DLD1 (cell line): ENCODE measurements at regions not wholly inside any gene's neighbourhood (a gene's known extent, or its start where the extent isn't known, plus 50 kb on each side); places are given as distances from the start of the nearest gene placed in this dataset.

Experiments used
- in situ Hi-C: cut with HindIII; loops from 2 replicates; pipeline ENCODE4 v1.10.0; 2017; ENCODE audit warnings: low sequenced_read_pairs

GRCh38 chr7:79732535-79732934 lies 279.1 kb upstream of the MAGI2 start:
- in situ Hi-C loops = no loop called here

- in situ Hi-C loops = no loop called here
Observed at GRCh38 chr7:79730971-79731370, 277.5 kb upstream of the MAGI2 start.

DNA sequence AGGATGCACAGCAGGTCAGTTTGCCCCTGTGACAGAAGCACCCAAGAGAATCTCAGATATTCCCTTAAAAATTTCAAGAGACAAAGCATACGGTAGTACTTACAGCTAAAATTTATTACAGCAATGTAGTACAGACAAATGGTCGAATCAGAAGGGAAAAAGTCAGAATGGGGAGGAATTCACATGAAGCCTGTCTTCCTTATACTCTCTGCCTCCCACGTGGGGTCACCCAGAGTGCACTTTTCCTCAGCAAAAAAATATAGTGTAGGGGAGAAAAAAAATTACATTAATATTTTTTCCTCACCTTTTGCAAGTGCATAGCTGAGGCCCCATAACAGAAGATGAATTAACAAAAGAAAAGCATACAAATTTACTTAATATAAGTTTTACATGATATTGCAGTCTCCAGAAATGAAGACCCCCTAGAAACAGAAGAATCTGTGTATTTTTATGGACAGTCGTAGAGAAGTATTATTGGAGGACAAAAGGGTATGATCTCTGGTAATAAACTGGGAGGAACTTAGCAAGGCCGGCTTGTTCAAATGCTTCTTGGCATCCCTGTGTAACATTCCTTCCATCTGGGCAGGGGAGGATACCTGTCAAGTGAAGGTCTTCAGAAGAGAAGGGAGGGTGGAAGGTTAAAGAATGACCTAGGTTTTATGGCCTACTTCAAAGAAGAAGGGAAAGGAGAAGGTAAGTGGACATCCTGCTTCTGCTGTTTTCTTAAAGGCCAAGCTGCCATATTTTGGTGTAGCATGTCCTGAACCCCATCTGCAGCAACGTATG lies 270.6 kb upstream of the MAGI2 start:
- in situ Hi-C loops = no loop called here

DNA sequence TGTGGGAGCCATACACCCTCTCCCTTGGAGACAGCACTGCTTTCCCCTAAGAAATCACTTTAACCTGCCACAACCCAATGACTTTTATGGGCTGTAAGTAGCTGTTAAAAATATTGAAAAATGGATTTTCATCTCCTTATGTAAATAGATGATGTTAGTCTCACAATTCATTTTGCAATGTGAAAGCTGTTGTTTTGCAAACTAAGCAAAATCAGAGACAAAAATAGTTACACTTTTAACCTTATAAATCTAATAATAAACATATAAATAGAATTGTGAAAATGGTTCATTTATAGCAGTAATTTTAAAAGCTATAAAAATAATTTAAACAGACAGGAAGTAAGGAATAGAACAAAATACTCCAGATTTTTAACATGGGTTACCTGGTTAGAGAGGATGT lies 268.8 kb upstream of the MAGI2 start:
- in situ Hi-C loops = no loop called here

GRCh38 chr7:79719216-79719615 lies 265.7 kb upstream of the MAGI2 start:
- in situ Hi-C loops = no loop called here

- in situ Hi-C loops = no loop called here
Observed at GRCh38 chr7:79716329-79716728, 262.9 kb upstream of the MAGI2 start.

DNA sequence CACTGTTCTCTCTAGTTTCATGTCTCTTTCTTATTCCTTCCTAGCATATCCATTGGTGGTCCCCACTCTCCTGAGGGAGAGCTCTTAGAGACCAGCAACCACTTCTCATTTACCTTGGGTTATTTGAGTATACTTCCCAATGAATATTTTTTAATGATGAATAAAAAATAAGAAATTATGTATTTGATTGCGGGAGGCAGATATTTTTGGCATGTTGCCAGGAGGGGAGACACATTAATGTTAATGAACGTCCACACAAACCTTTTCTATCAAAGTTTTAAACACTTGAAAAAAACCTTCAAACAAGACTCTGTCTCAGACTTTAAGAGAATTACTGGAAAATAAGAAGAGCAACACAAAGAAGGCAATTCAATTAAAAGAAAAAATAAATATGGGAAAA lies 260.6 kb upstream of the MAGI2 start:
- in situ Hi-C loops = no loop called here

DNA sequence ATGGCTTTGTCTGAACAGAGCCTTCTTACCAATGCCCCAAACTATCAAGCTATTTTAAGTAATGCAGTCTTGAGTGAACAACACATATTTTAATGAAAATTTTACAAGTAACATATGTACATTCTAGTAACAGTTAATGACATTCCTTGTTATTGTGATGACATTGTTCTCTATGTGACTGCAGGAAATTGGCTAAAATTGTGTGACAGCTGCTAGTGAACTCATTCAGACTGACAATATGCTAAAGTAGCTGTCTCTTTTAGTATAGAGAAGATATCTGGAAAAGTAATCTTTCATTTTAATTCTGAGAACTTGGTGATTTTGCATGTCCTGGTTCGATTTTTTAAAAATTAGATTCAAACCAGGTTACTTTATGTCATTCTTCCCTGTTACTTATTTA lies 259.8 kb upstream of the MAGI2 start:
- in situ Hi-C loops = no loop called here

- in situ Hi-C loops = no loop called here
Observed at GRCh38 chr7:79711660-79712059, 258.2 kb upstream of the MAGI2 start.

- in situ Hi-C loops = no loop called here
Observed at GRCh38 chr7:79709574-79710409, 256.3 kb upstream of the MAGI2 start.

GRCh38 chr7:79702116-79702515 lies 248.6 kb upstream of the MAGI2 start:
- in situ Hi-C loops = no loop called here

DNA sequence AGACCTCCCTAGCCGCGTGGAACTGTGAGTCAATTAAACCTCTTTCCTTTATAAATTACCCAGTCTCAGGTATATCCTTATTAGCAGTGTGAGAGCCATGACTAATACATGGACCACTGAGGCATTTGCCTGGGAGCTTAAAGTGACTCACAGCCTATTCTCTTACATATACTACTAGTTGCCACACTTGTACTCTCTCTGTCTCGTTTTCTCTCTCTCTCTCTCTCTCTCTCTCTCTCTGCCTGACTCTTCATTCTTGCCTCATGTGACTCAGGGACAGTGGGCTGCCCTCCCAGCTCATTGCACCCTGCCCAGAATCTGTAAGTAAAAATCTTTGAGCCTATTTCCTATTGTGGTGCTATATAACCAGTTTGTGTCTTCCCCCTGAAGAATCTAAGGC lies 238.5 kb upstream of the MAGI2 start:
- in situ Hi-C loops = no loop called here

GRCh38 chr7:79691074-79691473 lies 237.6 kb upstream of the MAGI2 start:
- in situ Hi-C loops = no loop called here

GRCh38 chr7:79684384-79684783 lies 230.9 kb upstream of the MAGI2 start:
- in situ Hi-C loops = no loop called here

DNA sequence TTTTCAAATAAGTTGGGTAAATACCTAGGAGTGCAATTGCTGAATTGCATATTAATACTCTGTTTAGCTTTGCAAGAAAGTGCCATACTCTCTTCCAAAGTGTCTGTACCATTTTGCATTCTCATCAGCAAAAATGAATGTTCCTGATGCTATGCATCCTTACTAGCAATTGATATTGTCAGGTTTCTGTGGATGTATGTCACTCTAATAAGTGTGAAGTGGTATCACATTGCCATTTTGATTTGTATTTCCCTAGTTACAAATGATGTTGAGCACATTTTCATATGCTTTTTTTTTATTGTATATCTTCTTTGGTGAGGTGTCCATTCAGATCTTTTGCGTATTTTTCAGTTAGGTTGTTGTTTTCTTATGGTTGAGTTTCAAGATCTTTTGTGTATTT lies 230.4 kb upstream of the MAGI2 start:
- in situ Hi-C loops = no loop called here

- in situ Hi-C loops = no loop called here
Observed at GRCh38 chr7:79683185-79683890, 229.9 kb upstream of the MAGI2 start.

- in situ Hi-C loops = no loop called here
Observed at GRCh38 chr7:79681454-79681853, 228.0 kb upstream of the MAGI2 start.

- in situ Hi-C loops = no loop called here
Observed at GRCh38 chr7:79673969-79674368, 220.5 kb upstream of the MAGI2 start.

GRCh38 chr7:79673421-79673820 lies 220.0 kb upstream of the MAGI2 start:
- in situ Hi-C loops = no loop called here

DNA sequence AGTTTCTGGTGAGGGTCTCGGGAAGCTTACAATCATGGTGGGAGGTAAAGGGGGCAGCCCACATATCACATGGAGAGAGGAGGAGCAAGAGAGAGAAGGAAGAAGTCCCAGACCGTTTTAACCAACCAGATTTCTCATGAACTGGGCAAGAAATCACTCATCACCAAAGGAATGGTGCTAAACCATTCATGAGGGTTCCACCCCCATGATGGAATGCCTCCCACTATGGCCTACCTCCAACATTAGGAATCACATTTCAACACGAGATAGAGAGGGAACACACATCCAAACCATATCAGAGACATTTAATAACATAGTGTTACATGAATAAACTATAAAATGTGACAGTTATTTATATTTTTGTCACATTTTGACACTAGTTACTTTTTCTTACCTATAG lies 214.8 kb upstream of the MAGI2 start:
- in situ Hi-C loops = no loop called here

GRCh38 chr7:79666472-79666871 lies 213.0 kb upstream of the MAGI2 start:
- in situ Hi-C loops = no loop called here
